C4-2B (cell line): ENCODE measurements at regions not wholly inside any gene's neighbourhood (a gene's known extent, or its start where the extent isn't known, plus 50 kb on each side); places are given as distances from the start of the nearest gene placed in this dataset.

ENCODE experiments used
- H3K27ac ChIP-seq: fragments of 450-650 bp; 2 replicates; pipeline ENCODE4 v1.5.1; 2017
- CTCF ChIP-seq: fragments of 450-650 bp; conservative IDR thresholded peaks from 2 replicates; pipeline ENCODE4 v1.5.1; 2017; ENCODE audit warnings: mild to moderate bottlenecking
- ZFX ChIP-seq: fragments of 450-650 bp; IDR thresholded peaks from 2 replicates; pipeline ENCODE4 v1.6.1; 2017

- TF ChIP-seq ZFX (no peak), CTCF (no peak)
- H3K27ac ChIP-seq: no peak overlapping the region
These were observed 140.4 kb upstream of the ADGRL2 start for GRCh38 chr1:81660286-81660685.

- no peak overlapping the region for H3K27ac ChIP-seq
- TF ChIP-seq ZFX: no peak
- no peak for TF ChIP-seq CTCF
These were observed 146.1 kb upstream of the ADGRL2 start for GRCh38 chr1:81654657-81655056.

GRCh38 chr1:81654147-81654546, 146.6 kb upstream of the ADGRL2 start:
- TF ChIP-seq ZFX: no peak
- H3K27ac ChIP-seq: no peak overlapping the region

- TF ChIP-seq CTCF: no peak
- no peak for TF ChIP-seq ZFX
- H3K27ac ChIP-seq: no peak overlapping the region
These were observed 150.0 kb upstream of the ADGRL2 start for GRCh38 chr1:81650776-81651175.

DNA sequence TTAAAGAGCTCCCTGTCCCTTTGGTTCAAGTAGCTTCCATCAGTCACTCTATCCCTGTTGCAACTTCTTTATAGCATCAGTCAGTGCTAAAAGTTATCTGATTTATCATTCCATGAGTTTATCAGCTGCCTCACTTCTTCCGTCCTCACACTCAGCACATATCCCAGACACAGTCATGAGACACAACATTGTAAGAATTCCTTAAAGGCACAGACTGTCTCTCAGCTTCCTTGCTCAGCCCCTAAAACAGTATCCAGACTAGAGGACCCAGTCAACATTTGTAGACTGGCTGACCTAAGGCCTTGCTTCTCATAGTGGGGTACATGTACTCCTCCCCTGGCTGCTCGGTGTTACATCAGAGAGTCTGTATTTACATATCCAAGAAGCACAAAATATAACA, 164.9 kb upstream of the ADGRL2 start:
- no peak for TF ChIP-seq CTCF
- TF ChIP-seq ZFX: no peak
- H3K27ac ChIP-seq: no peak overlapping the region

- TF ChIP-seq ZFX (no peak), CTCF (no peak)
- no peak overlapping the region for H3K27ac ChIP-seq
These were observed 166.4 kb upstream of the ADGRL2 start for GRCh38 chr1:81634294-81634693.

- no peak for TF ChIP-seq CTCF
- TF ChIP-seq ZFX: no peak
- H3K27ac ChIP-seq: no peak overlapping the region
These were observed 181.6 kb upstream of the ADGRL2 start for GRCh38 chr1:81619156-81619555.

- TF ChIP-seq CTCF: no peak
- no peak for TF ChIP-seq ZFX
- H3K27ac ChIP-seq: no peak overlapping the region
These were observed 182.4 kb upstream of the ADGRL2 start for GRCh38 chr1:81618376-81618775.
